COLO668 (cell line): ENCODE measurements at regions not wholly inside any gene's neighbourhood (a gene's known extent, or its start where the extent isn't known, plus 50 kb on each side); places are given as distances from the start of the nearest gene placed in this dataset.

Source experiments
- DNase-seq: peaks from one replicate; lab custom pipeline; 2025; ENCODE audit not compliant: unreplicated experiment; lab: John Stamatoyannopoulos, UW

- peak; percentile 54 for DNase-seq
Observed at GRCh38 chr9:3732077-3733038, 206.6 kb upstream of the RFX3 start.

DNA sequence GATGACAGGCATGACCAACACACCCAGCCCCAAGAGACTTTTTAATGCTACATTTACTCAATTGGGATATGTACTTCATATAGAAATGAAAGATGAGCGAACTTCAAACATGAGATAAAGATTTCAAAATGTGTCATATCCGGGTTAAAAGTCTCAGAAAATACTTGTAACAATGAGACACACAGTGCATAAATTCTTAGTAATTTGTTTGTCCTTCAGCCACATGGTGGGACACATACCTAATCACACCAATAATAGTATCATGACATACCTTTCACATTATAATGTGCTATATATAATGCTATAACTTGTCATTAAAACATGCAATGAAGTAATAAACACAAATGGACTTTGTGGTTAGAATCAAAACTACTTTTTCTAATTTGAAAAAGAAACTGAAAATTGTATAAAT lies 204.7 kb upstream of the RFX3 start:
- DNase-seq: no peak

GRCh38 chr9:3721096-3721495 lies 195.3 kb upstream of the RFX3 start:
- DNase-seq: no peak

GRCh38 chr9:3719286-3719685 lies 193.5 kb upstream of the RFX3 start:
- DNase-seq: no peak

GRCh38 chr9:3716415-3716814 lies 190.6 kb upstream of the RFX3 start:
- no peak for DNase-seq

GRCh38 chr9:3708751-3709150 lies 182.9 kb upstream of the RFX3 start:
- peak; percentile 35 for DNase-seq

GRCh38 chr9:3704890-3705289 lies 179.1 kb upstream of the RFX3 start:
- DNase-seq: no peak

- no peak for DNase-seq
Observed at GRCh38 chr9:3700772-3701171, 175.0 kb upstream of the RFX3 start.

DNA sequence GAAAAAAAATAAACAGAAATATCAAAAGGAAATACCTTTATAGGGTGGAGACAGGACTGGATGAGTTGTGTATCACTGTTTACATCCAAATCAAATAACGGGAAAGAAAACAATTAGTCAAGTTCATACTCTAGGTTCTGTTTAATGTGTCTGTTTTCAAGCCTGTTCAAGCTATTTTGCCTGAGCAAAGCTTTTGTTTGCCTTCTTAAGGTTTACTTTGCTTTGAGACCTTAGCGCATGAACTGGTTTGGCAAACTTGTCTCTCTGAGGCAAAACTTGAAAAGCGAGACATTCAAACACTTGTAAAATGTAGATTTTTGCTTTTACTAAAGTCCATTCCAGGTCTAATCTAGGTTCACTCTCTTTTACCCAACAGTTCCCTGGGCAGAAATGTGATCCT lies 174.1 kb upstream of the RFX3 start:
- no peak for DNase-seq

GRCh38 chr9:3698531-3698930 lies 172.7 kb upstream of the RFX3 start:
- DNase-seq: no peak

DNA sequence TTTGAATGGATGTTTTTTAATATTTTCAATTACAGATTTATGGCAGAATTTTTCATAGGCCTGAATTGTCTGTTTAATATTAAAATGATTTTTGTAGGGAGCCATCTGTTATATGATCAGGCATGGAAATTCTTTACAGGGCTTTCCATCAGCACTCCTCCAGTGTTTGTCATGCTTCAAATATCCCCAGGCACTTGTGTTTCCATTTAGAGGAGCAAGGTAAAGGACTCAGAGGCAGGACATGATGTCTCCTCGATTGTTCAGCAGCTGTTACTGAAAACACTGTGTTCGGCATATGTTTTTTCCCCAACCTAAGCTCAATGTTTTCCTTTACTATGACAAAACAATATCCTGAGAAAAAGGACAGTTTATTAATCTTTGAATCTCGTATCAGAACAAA lies 172.3 kb upstream of the RFX3 start:
- DNase-seq: no peak

GRCh38 chr9:3696368-3696767 lies 170.6 kb upstream of the RFX3 start:
- DNase-seq: no peak

DNA sequence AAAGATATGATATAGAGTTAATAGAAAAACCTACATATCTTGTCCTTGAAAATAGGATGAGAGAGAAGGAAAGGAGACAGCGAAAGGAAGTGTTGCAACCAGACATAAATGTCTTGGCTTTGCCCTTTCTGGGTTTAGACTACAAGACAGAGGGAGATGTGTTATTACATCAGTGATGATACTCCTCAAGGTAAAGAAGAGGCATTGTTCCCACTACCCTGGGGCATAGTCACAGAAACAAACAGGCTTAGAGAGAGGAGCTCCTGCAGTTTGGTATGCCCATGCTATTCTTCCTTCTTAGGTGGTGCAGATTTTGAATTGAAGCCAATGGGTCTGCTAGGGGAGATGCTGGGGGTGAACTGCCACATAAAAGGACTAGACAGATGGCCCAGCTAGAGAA lies 166.8 kb upstream of the RFX3 start:
- DNase-seq: no peak

- no peak for DNase-seq
Observed at GRCh38 chr9:3689555-3689954, 163.8 kb upstream of the RFX3 start.

- DNase-seq: no peak
Observed at GRCh38 chr9:3687145-3687544, 161.3 kb upstream of the RFX3 start.

GRCh38 chr9:3682186-3682585 lies 156.4 kb upstream of the RFX3 start:
- DNase-seq: no peak

GRCh38 chr9:3677541-3677940 lies 151.7 kb upstream of the RFX3 start:
- DNase-seq: no peak

DNA sequence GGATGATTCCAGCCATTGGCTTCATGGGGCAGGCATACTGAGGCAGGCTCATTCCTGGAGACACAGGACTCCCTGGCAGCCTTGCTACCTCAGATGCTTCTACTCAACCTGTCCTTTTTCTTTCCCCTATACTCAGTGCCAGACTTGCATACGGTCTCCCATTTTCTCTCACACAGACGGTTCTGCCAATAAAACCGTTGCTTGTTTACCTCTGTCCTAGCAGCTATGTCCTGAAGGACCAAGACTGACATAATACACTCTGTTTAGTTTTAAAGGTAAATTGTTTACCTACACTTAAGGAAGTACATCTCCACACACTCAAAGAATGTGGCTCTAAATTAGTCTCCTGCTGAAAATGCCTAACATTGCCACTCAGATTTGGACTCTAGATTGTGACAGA lies 151.0 kb upstream of the RFX3 start:
- DNase-seq: no peak

DNA sequence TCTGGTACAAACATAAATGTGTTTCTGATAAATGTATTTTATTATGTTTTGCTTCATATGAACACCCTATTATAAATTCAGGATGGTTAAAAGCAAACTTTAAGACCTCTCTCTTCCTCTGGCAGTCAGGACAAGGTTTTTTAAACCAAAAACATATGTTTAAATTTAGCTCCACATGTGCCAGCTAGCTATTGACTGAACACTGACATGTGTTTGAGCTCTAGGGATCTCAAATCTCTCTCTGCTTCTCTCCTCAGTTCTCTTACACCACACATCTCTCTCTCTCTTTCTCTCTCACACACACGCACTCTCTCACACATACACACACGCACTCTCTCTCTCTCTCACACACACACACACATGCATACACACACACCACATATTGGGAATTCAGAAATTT lies 150.1 kb upstream of the RFX3 start:
- no peak for DNase-seq

GRCh38 chr9:3674561-3674960 lies 148.8 kb upstream of the RFX3 start:
- DNase-seq: no peak

DNA sequence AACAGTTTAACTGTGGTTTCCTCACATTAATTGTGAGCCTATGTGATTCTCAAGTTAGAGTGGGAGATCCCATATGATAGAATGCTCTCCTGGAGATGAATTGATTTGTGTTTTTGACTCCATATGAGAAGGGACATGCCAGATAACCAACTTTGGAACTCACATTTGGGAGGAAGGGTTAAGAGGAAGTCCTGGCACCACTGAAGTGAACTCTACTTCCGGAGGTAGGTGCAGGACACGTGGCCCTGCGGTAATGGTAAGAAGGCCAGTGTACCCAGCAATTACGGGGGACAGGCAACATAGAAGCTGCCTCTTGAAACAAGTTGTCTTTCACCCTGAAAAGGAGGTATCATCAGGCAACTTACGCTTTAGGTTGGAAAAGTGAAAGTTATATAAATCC lies 146.6 kb upstream of the RFX3 start:
- DNase-seq: no peak

GRCh38 chr9:3664044-3664443 lies 138.2 kb upstream of the RFX3 start:
- no peak for DNase-seq

DNA sequence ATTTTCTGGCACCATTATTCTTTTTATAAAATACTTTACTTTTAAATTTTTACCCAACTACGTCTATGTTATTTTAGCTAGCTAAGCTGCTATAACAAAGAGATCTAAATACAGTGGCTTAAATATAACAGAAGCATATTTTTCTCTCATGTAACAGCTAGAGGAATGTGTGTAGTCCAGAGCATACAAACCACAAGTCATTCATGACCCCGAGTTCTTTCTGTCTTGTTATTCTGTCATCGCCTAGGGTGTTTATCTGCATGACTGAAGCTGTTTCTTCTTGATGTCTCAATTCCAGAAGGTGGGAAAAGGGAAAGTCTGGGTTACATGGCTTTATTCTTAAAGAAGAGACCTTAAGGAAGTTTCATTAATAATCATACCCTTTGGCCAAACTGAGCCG lies 136.9 kb upstream of the RFX3 start:
- no peak for DNase-seq
